ENCODE measurements at regions not wholly inside any gene's neighbourhood (a gene's known extent, or its start where the extent isn't known, plus 50 kb on each side); places are given as distances from the start of the nearest gene placed in this dataset.

DNA sequence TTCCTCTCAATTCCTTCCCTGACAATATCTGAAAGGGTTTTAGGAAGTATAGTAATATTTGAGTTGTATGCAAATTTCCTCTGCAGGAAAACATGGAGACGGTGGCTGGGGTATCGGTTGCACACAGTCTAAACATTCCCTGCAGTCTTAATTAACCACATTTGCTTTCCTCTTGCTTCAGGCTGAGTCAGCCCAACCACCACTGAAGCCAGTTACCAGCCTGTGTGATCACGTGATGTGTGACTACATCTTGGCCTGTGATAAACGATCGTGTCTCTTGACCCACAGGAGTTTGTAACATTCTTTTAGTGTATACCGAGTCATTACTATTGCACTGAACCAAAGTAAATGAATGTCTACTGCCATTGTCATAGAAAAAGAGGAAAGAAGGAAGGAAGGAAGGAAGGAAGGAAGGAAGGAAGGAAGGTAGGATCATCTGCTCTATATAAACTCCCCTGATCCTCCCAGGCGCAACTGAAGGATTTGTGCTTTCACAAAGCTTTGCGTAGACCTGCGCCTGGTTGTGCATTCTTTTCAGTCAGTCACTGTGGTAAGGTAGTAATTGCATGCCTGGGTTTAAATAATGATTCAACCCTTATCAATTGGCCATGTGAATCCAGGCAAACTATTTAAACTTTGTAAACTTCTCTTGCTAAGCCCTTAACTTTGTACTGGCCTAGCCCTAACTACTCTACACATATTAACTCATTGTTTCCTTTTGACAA, 280.6 kb upstream of the SALL1 start:
- Histone ChIP-seq H3K27me3 (ENCODE audit: control insufficient read depth, insufficient read depth, low read length) (no peaks in the 10 kb centered on the region), H3K36me3 (ENCODE audit: control insufficient read depth, insufficient read depth, low read length) (no peaks in the 10 kb centered on the region), H3K4me3 (ENCODE audit: low read depth, low read length) (no peak overlapping the region)
- POLR2A ChIA-PET, result no interaction called here
- CTCF ChIA-PET, result interaction anchor here (2.0 kb wide), 1 partner anchor 12 kb away, joined by 6 read pairs; no protein-coding TSS in a partner anchor
- DNase-seq (ENCODE audit: low read depth), result peak; percentile 94
- no peak for TF ChIP-seq CTCF (IDR thresholded peaks at IDR 0.05; ENCODE audit: insufficient read depth, low read depth, low read length)

DNA sequence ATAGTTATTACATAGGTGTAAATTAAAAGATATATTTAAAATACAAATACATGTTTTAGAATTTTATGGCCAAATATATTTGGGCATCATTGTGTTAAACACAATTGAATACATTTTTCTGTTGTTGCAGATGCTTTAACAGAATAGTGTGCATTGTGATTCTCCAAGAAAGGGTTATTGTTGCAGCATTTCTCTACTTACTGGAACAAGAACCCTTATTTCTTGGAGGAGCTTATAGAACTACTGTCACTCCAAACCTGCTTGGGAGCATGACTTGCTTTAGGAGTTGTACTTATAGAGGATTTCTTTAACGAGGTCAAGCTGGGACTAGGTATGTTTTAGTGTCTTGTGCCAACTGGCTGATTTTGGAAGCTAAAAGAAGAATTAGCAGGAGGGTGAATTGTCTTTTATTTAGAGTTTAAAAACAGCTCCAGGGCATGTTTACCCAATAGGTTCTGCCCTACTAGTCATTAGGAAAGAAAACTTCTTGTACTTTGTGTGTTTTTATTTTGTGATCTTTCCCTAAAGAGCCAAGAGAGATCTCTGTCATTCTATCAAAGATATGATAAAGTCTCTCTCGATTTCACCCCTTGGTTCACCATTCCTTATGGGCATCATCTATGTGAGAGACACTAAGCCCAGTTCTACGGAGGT, 279.8 kb upstream of the SALL1 start:
- TF ChIP-seq CTCF (IDR thresholded peaks at IDR 0.05; ENCODE audit: insufficient read depth, low read depth, low read length), result no peak
- Histone ChIP-seq H3K4me3 (ENCODE audit: low read depth, low read length) (no peak overlapping the region), H3K36me3 (ENCODE audit: control insufficient read depth, insufficient read depth, low read length) (no peaks in the 10 kb centered on the region), H3K27me3 (ENCODE audit: control insufficient read depth, insufficient read depth, low read length) (no peaks in the 10 kb centered on the region)
- no peak for DNase-seq (ENCODE audit: low read depth)
- POLR2A ChIA-PET, result no interaction called here
- CTCF ChIA-PET, result interaction anchor here (0.6 to 2.0 kb wide), 2 partner anchors 11 to 29 kb away, joined by 3 to 6 read pairs; no protein-coding TSS in a partner anchor

DNA sequence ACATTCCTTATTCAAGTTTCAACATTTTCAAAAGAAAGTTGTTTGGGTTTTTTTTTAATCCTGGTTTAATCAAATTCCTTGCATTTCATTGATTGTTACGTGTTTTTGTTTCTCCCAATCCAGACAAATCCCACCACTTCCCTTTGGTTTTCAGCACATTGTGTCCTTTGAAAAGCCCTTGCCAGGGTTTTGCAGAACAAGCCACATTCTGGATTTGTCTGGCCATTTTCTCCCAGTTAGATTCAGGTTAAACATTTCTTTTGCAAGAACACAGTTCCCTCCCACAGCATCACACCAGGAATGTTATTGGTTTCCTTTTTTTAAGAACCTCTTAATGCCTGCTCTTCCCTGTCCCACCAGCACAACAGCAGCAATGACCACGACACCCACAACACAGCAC, 278.0 kb upstream of the SALL1 start:
- no peak for DNase-seq (ENCODE audit: low read depth)
- no peak for TF ChIP-seq CTCF (IDR thresholded peaks at IDR 0.05; ENCODE audit: insufficient read depth, low read depth, low read length)
- H3K36me3 ChIP-seq (ENCODE audit: control insufficient read depth, insufficient read depth, low read length), result no peaks in the 10 kb centered on the region
- ChIA-PET POLR2A (no interaction called here), CTCF (interaction anchor here (0.7 kb wide), 1 partner anchor 43 kb away, joined by 3 read pairs; no protein-coding TSS in a partner anchor)
- H3K27me3 ChIP-seq (ENCODE audit: control insufficient read depth, insufficient read depth, low read length), result no peaks in the 10 kb centered on the region
- no peak overlapping the region for H3K4me3 ChIP-seq (ENCODE audit: low read depth, low read length)

DNA sequence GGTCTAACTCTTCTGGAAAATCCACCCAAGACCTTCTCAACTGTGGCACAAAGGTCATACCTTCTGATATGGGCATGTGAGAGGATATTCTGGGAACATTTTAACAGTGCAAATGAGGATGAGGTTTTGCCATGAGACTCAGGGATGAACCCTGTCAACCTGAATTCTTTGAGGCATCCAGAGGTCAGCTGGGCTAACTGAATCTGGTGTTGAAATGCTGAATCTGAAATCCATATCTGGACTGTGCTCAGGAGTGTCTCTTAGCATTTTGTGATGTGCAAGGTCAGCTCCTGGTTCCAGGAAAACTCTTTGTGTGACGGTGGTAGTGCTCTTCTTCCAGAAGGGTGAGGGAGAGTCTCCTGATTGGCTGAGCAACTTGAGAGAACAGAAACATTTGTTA, 276.0 kb upstream of the SALL1 start:
- ChIA-PET CTCF (interaction anchor here (0.6 kb wide), 1 partner anchor 25 kb away, joined by 3 read pairs; no protein-coding TSS in a partner anchor), POLR2A (no interaction called here)

More for the DNA sequence above, 276.0 kb upstream of the SALL1 start:
- DNase-seq (ENCODE audit: low read depth), result no peak
- no peak for TF ChIP-seq CTCF (IDR thresholded peaks at IDR 0.05; ENCODE audit: insufficient read depth, low read depth, low read length)
- Histone ChIP-seq H3K4me3 (ENCODE audit: low read depth, low read length) (no peak overlapping the region), H3K36me3 (ENCODE audit: control insufficient read depth, insufficient read depth, low read length) (no peaks in the 10 kb centered on the region), H3K27me3 (ENCODE audit: control insufficient read depth, insufficient read depth, low read length) (no peaks in the 10 kb centered on the region)

Data from BJ (cell line).